Kasumi-1 (cell line): ENCODE measurements at regions not wholly inside any gene's neighbourhood (a gene's known extent, or its start where the extent isn't known, plus 50 kb on each side); places are given as distances from the start of the nearest gene placed in this dataset.

ENCODE experiments used
- DNase-seq, 2 experiments: peaks; one replicate each; lab custom pipeline; 2025; lab: John Stamatoyannopoulos, UW

GRCh38 chr20:40540166-40540565, 148.9 kb downstream of the MAFB start:
- DNase-seq, result no peak

GRCh38 chr20:40538131-40538530, 150.9 kb downstream of the MAFB start:
- no peak for DNase-seq

- DNase-seq, result no peak
These were observed 152.2 kb downstream of the MAFB start for GRCh38 chr20:40536808-40537207.

GRCh38 chr20:40535816-40536215, 153.2 kb downstream of the MAFB start:
- DNase-seq, result no peak

- DNase-seq, result peak; percentile 19 to 39
These were observed 156.9 kb downstream of the MAFB start for GRCh38 chr20:40532103-40532502.

GRCh38 chr20:40525351-40525750, 163.7 kb downstream of the MAFB start:
- no peak for DNase-seq

GRCh38 chr20:40524071-40524470, 165.0 kb downstream of the MAFB start:
- DNase-seq, result no peak

GRCh38 chr20:40522405-40522804, 166.6 kb downstream of the MAFB start:
- DNase-seq, result no peak

GRCh38 chr20:40521962-40522361, 167.1 kb downstream of the MAFB start:
- DNase-seq, result no peak

GRCh38 chr20:40519918-40520317, 169.1 kb downstream of the MAFB start:
- DNase-seq, result no peak

GRCh38 chr20:40512994-40513393, 176.0 kb downstream of the MAFB start:
- DNase-seq, result no peak

GRCh38 chr20:40512591-40512990, 176.4 kb downstream of the MAFB start:
- DNase-seq, result no peak

GRCh38 chr20:40511478-40511877, 177.6 kb downstream of the MAFB start:
- no peak for DNase-seq

- no peak for DNase-seq
These were observed 178.4 kb downstream of the MAFB start for GRCh38 chr20:40510622-40511021.

- no peak for DNase-seq
These were observed 180.2 kb downstream of the MAFB start for GRCh38 chr20:40508821-40509220.

GRCh38 chr20:40506537-40506939, 182.5 kb downstream of the MAFB start:
- DNase-seq, result peak; percentile 90 to 93

- no peak for DNase-seq
These were observed 185.9 kb downstream of the MAFB start for GRCh38 chr20:40503119-40503518.

GRCh38 chr20:40502576-40502975, 186.5 kb downstream of the MAFB start:
- no peak for DNase-seq

GRCh38 chr20:40499391-40499790, 189.6 kb downstream of the MAFB start:
- DNase-seq, result no peak

- DNase-seq, result peak; percentile 96 to 97
These were observed 190.9 kb downstream of the MAFB start for GRCh38 chr20:40497899-40498691.

GRCh38 chr20:40495956-40496355, 193.1 kb downstream of the MAFB start:
- DNase-seq, result no peak

GRCh38 chr20:40494248-40494647, 194.8 kb downstream of the MAFB start:
- no peak for DNase-seq

GRCh38 chr20:40493549-40493948, 195.5 kb downstream of the MAFB start:
- DNase-seq, result no peak

- no peak for DNase-seq
These were observed 196.0 kb downstream of the MAFB start for GRCh38 chr20:40493071-40493470.
